Panc1 (cell line): ENCODE measurements at regions not wholly inside any gene's neighbourhood (a gene's known extent, or its start where the extent isn't known, plus 50 kb on each side); places are given as distances from the start of the nearest gene placed in this dataset.

ENCODE experiments used
- ATAC-seq: fragments of 200-7000 bp; cut with Tn5 transposase; 2 replicates; pipeline ENCODE4 v1.9.1; 2020; ENCODE audit warnings: mild to moderate bottlenecking, moderate library complexity
- BruUV-seq: library from RNA; stranded (reverse); fragments of 400-500 nt; replicated peaks from 2 replicates; lab custom pipeline; 2021; lab: Mats Ljungman, UMichigan
- CTCF ChIA-PET: fragments of 300-600 bp; sonication (Branson Sonifier 250); formaldehyde crosslinking; loops from one replicate; lab custom pipeline; 2022; ENCODE audit warnings: antibody characterized with exemption; lab: Charles Lee
- POLR2A ChIA-PET: fragments of 300-600 bp; sonication (Branson Sonifier 250); formaldehyde crosslinking; loops from one replicate; lab custom pipeline; 2022; ENCODE audit warnings: antibody characterized with exemption; lab: Charles Lee
- DNase-seq: peaks from one replicate; pipeline ENCODE4 v3.0.0-alpha.2; 2010; ENCODE audit warnings: low read depth, low spot score
- H3K27ac ChIP-seq: 2 replicates; pipeline ENCODE4 v1.5.1; 2011; ENCODE audit warnings: mild to moderate bottlenecking, low read length, inconsistent platforms
- H3K27me3 ChIP-seq: fragments of 200-500 bp; sonication (Bioruptor generic); 2 replicates; pipeline ENCODE4 v1.6.0; 2014; ENCODE audit warnings: low read length, inconsistent platforms; ENCODE audit not compliant: control insufficient read depth, insufficient read depth
- H3K36me3 ChIP-seq: fragments of 200-500 bp; sonication (Bioruptor generic); 2 replicates; pipeline ENCODE4 v1.5.1; 2014; ENCODE audit warnings: inconsistent platforms, mild to moderate bottlenecking, low read length, moderate library complexity; ENCODE audit not compliant: control insufficient read depth, insufficient read depth
- H3K4me1 ChIP-seq: 2 replicates; pipeline ENCODE4 v1.5.1; 2011; ENCODE audit warnings: inconsistent platforms, mild to moderate bottlenecking, low read length, moderate library complexity; ENCODE audit not compliant: control insufficient read depth, insufficient read depth
- H3K4me3 ChIP-seq, 2 experiments: 2 replicates each; pipeline ENCODE4 v1.5.1; 2011 to 2012; ENCODE audit warnings: low read depth in 2 of 2, low read length in 2 of 2, mild to moderate bottlenecking in 2 of 2, inconsistent platforms in 1 of 2, moderate library complexity in 1 of 2
- H3K9me3 ChIP-seq: fragments of 200-500 bp; sonication (Bioruptor generic); 2 replicates; pipeline ENCODE4 v1.5.1; 2014; ENCODE audit warnings: low read depth, mild to moderate bottlenecking, inconsistent platforms, low read length, moderate library complexity; ENCODE audit not compliant: control insufficient read depth, insufficient read depth
- POLR2AphosphoS5 ChIP-seq: IDR thresholded peaks from 2 replicates; pipeline ENCODE4 v1.6.1; 2012; ENCODE audit warnings: mild to moderate bottlenecking, low read depth, low read length, moderate library complexity
- REST ChIP-seq, 2 experiments: IDR thresholded peaks; 2 replicates each; pipeline ENCODE4 v1.6.1; 2011 to 2012; ENCODE audit warnings: low read depth in 2 of 2, control low read depth in 1 of 2, low read length in 1 of 2, mild to moderate bottlenecking in 1 of 2, moderate library complexity in 1 of 2; ENCODE audit not compliant: insufficient read depth in 1 of 2
- SIN3A ChIP-seq: IDR thresholded peaks from 2 replicates; pipeline ENCODE4 v1.6.1; 2012; ENCODE audit warnings: low read depth, mild to moderate bottlenecking, low read length, moderate library complexity, borderline replicate concordance; ENCODE audit not compliant: insufficient read depth
- TCF7L2 ChIP-seq: IDR thresholded peaks from 2 replicates; pipeline ENCODE4 v1.6.1; 2011; ENCODE audit warnings: mild to moderate bottlenecking, low read depth, low read length, inconsistent platforms
- in situ Hi-C: cut with HindIII; loops from 2 replicates; pipeline ENCODE4 v1.10.0; 2016; ENCODE audit warnings: low sequenced_read_pairs, low pct_unique_long_range_greater_than_20kb
- intact Hi-C: fragments of 100-400 bp; cut with micrococcal nuclease; formaldehyde crosslinking; loops from one replicate; pipeline ENCODE4 v1.10.0; 2022; ENCODE audit not compliant: unreplicated experiment
- TF ChIP-seq, protein P1 (sequence below): fragments of 450-650 bp; IDR thresholded peaks from 2 replicates; pipeline ENCODE4 v1.5.1; 2017; ENCODE audit warnings: mild to moderate bottlenecking

DNA sequence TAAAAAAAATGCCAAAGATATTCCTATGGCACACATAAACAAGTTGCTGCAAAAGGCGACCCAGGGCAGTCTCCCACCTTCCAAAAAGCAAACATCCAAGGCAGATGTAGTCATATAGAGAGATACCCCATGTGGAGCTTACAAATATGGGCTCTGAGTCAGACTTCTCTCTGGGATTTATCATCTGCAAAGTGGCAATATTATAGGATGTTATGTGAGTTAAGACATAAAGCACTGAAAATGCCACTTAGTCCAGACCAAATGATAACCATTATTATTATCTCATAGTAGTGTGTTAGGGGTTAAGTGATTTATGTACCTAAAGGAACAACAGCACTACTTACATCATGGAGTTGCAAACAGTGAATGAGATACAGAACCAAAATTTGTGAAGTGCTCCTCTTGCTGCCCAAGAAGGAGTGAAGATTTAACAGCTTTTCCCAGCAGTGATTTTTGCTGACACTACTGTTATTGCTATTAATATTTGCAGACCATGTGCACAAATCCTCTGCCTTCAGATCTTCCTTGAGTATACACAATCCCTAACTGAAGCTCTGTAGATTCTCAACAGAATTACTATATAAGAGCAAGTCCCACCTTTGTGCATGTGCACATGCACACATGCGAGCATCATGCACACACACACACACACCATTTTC is 560.0 kb upstream of the SALL1 start:
- DNase-seq (no peak), ATAC-seq (no peak)
- Histone ChIP-seq H3K9me3 (no peaks in the 10 kb centered on the region), H3K27ac (no peak overlapping the region), H3K27me3 (no peaks in the 10 kb centered on the region), H3K4me1 (no peaks in the 10 kb centered on the region), H3K4me3 (no peak overlapping the region), H3K36me3 (no peaks in the 10 kb centered on the region)
- POLR2A ChIA-PET, result no interaction called here
- BruUV-seq, result no TSS peak
- in situ Hi-C loops (no loop called here), intact Hi-C loops (no loop called here)
- CTCF ChIA-PET, result no interaction called here
- TF ChIP-seq, protein P1, sequence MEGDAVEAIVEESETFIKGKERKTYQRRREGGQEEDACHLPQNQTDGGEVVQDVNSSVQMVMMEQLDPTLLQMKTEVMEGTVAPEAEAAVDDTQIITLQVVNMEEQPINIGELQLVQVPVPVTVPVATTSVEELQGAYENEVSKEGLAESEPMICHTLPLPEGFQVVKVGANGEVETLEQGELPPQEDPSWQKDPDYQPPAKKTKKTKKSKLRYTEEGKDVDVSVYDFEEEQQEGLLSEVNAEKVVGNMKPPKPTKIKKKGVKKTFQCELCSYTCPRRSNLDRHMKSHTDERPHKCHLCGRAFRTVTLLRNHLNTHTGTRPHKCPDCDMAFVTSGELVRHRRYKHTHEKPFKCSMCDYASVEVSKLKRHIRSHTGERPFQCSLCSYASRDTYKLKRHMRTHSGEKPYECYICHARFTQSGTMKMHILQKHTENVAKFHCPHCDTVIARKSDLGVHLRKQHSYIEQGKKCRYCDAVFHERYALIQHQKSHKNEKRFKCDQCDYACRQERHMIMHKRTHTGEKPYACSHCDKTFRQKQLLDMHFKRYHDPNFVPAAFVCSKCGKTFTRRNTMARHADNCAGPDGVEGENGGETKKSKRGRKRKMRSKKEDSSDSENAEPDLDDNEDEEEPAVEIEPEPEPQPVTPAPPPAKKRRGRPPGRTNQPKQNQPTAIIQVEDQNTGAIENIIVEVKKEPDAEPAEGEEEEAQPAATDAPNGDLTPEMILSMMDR, result no peak
- TF ChIP-seq TCF7L2 (no peak), SIN3A (no peak), POLR2AphosphoS5 (no peak), REST (IDR thresholded peaks at IDR 0.05; ENCODE audit: insufficient read depth in 1 of 2, low read depth in 2 of 2, low read length in 1 of 2) (no peak)

GRCh38 chr16:51710186-51710585 is 559.1 kb upstream of the SALL1 start:
- Histone ChIP-seq H3K27ac (no peak overlapping the region), H3K4me1 (no peaks in the 10 kb centered on the region), H3K27me3 (no peaks in the 10 kb centered on the region), H3K4me3 (no peak overlapping the region), H3K36me3 (no peaks in the 10 kb centered on the region), H3K9me3 (no peaks in the 10 kb centered on the region)
- DNase-seq (no peak), ATAC-seq (no peak)
- ChIA-PET CTCF (no interaction called here), POLR2A (no interaction called here)
- TF ChIP-seq TCF7L2 (no peak), REST (IDR thresholded peaks at IDR 0.05; ENCODE audit: insufficient read depth in 1 of 2, low read depth in 2 of 2, low read length in 1 of 2) (no peak), POLR2AphosphoS5 (no peak), SIN3A (no peak)
- TF ChIP-seq, protein P1, result no peak
- intact Hi-C loops, result no loop called here
- BruUV-seq, result no TSS peak
- in situ Hi-C loops, result no loop called here
